ENCODE measurements at regions not wholly inside any gene's neighbourhood (a gene's known extent, or its start where the extent isn't known, plus 50 kb on each side); places are given as distances from the start of the nearest gene placed in this dataset.

DNA sequence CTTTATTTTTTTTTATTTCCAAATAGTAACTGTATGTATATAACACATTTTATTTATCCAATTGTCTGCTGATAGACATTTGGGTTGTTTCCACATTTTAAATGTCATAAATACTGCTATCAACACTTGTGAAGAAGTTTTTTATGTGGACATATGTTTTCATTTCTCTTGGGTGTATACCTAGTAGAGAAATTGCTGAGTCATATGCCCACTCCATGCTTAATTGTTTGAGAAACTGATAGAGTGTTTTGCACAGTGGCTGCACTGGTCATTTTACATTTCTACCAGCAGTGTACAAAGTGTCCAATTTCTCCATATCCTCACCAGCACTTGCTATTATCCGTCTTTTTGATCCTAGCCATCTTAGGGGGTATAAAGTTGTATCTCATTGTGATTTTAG is 567.8 kb downstream of the GBA3 start:
- in situ Hi-C loops (cut with HindIII; ENCODE audit: low sequenced_read_pairs) = no loop called here
- TF ChIP-seq, protein P1, sequence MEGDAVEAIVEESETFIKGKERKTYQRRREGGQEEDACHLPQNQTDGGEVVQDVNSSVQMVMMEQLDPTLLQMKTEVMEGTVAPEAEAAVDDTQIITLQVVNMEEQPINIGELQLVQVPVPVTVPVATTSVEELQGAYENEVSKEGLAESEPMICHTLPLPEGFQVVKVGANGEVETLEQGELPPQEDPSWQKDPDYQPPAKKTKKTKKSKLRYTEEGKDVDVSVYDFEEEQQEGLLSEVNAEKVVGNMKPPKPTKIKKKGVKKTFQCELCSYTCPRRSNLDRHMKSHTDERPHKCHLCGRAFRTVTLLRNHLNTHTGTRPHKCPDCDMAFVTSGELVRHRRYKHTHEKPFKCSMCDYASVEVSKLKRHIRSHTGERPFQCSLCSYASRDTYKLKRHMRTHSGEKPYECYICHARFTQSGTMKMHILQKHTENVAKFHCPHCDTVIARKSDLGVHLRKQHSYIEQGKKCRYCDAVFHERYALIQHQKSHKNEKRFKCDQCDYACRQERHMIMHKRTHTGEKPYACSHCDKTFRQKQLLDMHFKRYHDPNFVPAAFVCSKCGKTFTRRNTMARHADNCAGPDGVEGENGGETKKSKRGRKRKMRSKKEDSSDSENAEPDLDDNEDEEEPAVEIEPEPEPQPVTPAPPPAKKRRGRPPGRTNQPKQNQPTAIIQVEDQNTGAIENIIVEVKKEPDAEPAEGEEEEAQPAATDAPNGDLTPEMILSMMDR (IDR thresholded peaks at IDR 0.05; ENCODE audit: low read depth, low read length, missing control alignments) = no peak
- H3K4me3 ChIP-seq (ENCODE audit: low read depth, low read length) = no peak overlapping the region
- DNase-seq (ENCODE audit: low read depth) = no peak

DNA sequence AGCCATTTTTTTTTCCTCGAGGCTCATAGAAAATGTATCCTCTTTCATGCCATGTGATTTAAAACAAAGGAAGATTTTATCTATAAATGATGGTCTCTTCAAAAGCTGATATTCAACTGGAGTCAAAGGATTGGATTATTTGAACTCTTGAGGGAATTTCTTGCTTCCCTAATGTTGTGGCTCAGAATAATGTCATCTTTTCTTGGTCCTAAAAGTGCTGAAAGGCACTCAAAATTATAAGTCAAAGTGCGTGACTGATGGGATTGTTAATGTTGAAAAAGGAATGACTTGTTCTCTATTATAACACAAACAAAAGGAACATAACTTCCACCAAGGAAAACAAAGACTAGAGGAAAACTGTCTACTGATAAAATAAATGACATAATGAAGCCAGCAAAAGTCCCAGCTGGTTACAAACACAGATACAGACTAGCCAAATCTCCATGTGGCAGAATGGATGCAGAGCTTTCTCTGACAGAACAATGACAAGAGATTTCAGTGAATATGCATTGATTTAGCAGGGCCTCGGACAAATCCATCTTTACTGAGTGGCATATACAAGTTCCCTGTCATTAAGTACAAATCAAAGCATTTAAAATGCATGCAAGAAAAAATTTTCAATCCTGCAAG is 552.6 kb downstream of the GBA3 start:
- TF ChIP-seq, protein P1 (IDR thresholded peaks at IDR 0.05; ENCODE audit: low read depth, low read length, missing control alignments) = no peak
- no peak overlapping the region for H3K4me3 ChIP-seq (ENCODE audit: low read depth, low read length)
- DNase-seq (ENCODE audit: low read depth) = no peak
- in situ Hi-C loops (cut with HindIII; ENCODE audit: low sequenced_read_pairs) = no loop called here

DNA sequence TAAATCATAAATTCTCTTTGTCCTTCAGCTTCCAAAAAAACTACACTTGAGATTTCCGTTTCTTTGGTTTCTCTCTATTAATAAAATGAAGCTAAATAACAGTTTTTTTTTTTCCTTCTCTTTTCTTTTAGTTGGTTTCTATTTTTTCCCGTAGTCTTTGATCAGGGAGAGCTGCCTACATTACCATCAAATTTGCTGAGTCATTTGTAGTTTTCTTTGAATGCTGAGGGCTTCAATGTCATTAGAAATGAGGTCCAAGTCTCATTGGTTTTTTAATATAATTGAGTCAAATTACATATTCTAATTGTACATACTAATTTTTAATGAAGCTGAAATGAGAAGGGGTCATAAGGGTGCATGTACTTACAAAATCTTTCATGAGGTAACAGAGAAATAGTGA is 550.2 kb downstream of the GBA3 start:
- TF ChIP-seq, protein P1 (IDR thresholded peaks at IDR 0.05; ENCODE audit: low read depth, low read length, missing control alignments) = no peak
- in situ Hi-C loops (cut with HindIII; ENCODE audit: low sequenced_read_pairs) = no loop called here

DNA sequence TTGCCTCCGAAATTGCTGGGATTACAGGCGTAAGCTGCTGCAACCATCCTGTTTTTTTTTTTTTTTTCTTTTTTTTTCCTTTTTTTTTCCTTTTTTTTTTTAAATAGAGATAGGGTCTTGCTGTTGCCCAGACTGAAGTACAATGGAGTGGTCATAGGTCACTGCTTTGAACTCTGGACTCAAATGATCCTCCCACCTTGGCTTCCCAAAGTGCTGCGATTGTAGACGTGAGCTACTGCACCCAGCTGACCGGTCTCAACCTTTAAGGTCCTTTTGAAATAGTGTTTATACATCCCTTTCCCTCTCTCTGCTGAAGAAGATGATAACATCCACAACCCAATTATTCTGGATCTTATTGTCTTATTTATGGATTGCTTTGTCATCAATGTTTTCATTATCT is 548.7 kb downstream of the GBA3 start:
- DNase-seq (ENCODE audit: low read depth) = no peak
- no peak overlapping the region for H3K4me3 ChIP-seq (ENCODE audit: low read depth, low read length)
- in situ Hi-C loops (cut with HindIII; ENCODE audit: low sequenced_read_pairs) = no loop called here
- TF ChIP-seq, protein P1 (IDR thresholded peaks at IDR 0.05; ENCODE audit: low read depth, low read length, missing control alignments) = no peak

More for the DNA sequence above, 550.2 kb downstream of the GBA3 start:
- no peak overlapping the region for H3K4me3 ChIP-seq (ENCODE audit: low read depth, low read length)
- no peak for DNase-seq (ENCODE audit: low read depth)

- TF ChIP-seq, protein P1 (IDR thresholded peaks at IDR 0.05; ENCODE audit: low read depth, low read length, missing control alignments) = no peak
- in situ Hi-C loops (cut with HindIII; ENCODE audit: low sequenced_read_pairs) = no loop called here
- no peak overlapping the region for H3K4me3 ChIP-seq (ENCODE audit: low read depth, low read length)
- DNase-seq (ENCODE audit: low read depth) = no peak
Observed at GRCh38 chr4:23238848-23239247, 546.1 kb downstream of the GBA3 start.

GRCh38 chr4:23237771-23238170 is 545.0 kb downstream of the GBA3 start:
- H3K4me3 ChIP-seq (ENCODE audit: low read depth, low read length) = no peak overlapping the region
- TF ChIP-seq, protein P1 (IDR thresholded peaks at IDR 0.05; ENCODE audit: low read depth, low read length, missing control alignments) = no peak
- in situ Hi-C loops (cut with HindIII; ENCODE audit: low sequenced_read_pairs) = no loop called here
- peak; percentile 4 for DNase-seq (ENCODE audit: low read depth)

All from astrocyte of the cerebellum (primary cell).